ENCODE measurements at regions not wholly inside any gene's neighbourhood (a gene's known extent, or its start where the extent isn't known, plus 50 kb on each side); places are given as distances from the start of the nearest gene placed in this dataset.

DNA sequence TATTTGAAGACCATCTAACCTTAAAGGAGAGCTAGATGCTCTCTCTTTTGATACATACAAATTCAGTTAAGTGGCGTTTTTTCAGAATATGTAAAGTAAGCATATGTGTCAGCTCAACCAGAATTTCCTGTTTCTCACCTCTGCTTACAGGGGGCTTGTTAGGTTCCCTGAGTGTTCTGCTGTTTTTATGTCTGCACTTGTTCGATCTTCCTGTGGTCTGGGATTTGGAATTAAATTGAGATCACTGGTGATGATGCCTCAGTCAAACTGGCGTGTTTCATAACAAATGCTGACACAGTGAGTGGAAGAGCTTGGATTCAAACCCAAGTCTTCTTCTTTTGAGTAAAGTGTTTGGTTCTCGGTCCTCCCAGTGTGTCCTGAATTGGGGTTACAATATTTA is 348.3 kb upstream of the AKR1E2 start:
- Mint-ChIP-seq H3K27ac (ENCODE audit: unreplicated experiment) (no peak overlapping the region), H3K27me3 (ENCODE audit: insufficient read depth, unreplicated experiment) (no peaks in the 10 kb centered on the region)
- H3K4me3 ChIP-seq (ENCODE audit: low read depth, low read length), result no peak overlapping the region

DNA sequence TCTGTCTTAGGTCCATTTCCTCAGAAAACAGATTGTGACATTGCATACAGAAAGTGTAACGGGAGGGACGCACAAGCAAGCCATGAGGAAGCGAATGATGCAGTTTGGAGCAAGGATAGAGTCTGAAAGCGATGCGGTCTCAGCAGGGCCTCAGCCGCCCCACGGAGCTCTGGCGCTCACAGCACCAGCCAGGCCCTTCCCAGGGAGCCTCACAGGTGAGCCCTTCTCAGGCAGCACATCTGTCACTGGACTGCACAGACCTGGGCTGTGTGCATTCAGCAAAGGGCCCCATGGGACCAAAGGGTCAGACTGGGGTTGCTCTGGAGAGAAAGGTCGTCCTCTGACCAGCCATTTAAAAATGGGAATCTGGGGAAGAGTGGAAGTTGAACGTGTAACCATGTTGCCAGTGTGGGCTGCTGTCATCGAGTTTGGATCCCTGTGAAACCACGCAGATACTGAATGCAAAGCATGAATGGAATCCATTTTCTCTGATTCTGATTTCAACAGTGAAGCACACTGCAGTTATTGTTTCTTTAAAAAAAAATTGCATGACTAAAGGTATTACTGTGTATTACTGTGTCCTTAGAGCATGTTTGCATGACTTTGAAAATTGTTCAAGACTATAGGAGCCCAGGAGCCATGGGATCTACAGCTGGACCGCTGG is 350.0 kb upstream of the AKR1E2 start:
- H3K36me3 Mint-ChIP-seq (ENCODE audit: insufficient read depth, unreplicated experiment), result no peaks in the 10 kb centered on the region
- H3K9me3 ChIP-seq, result no peaks in the 10 kb centered on the region
- TF ChIP-seq, protein P1, sequence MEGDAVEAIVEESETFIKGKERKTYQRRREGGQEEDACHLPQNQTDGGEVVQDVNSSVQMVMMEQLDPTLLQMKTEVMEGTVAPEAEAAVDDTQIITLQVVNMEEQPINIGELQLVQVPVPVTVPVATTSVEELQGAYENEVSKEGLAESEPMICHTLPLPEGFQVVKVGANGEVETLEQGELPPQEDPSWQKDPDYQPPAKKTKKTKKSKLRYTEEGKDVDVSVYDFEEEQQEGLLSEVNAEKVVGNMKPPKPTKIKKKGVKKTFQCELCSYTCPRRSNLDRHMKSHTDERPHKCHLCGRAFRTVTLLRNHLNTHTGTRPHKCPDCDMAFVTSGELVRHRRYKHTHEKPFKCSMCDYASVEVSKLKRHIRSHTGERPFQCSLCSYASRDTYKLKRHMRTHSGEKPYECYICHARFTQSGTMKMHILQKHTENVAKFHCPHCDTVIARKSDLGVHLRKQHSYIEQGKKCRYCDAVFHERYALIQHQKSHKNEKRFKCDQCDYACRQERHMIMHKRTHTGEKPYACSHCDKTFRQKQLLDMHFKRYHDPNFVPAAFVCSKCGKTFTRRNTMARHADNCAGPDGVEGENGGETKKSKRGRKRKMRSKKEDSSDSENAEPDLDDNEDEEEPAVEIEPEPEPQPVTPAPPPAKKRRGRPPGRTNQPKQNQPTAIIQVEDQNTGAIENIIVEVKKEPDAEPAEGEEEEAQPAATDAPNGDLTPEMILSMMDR (IDR thresholded peaks at IDR 0.05; ENCODE audit: insufficient read depth in 1 of 2, low read depth in 1 of 2, low read length in 1 of 2, severe bottlenecking in 1 of 2, unreplicated experiment in 1 of 2), result no peak
- H3K27me3 Mint-ChIP-seq (ENCODE audit: insufficient read depth, unreplicated experiment), result no peaks in the 10 kb centered on the region
- no peaks in the 10 kb centered on the region for H3K36me3 ChIP-seq (ENCODE audit: control insufficient read depth, insufficient read depth, low read length)
- ChIA-PET POLR2A (no interaction called here), CTCF (no interaction called here)
- no TSS peak for BruUV-seq (replicated peaks)
- no peaks in the 10 kb centered on the region for H3K9me3 Mint-ChIP-seq (ENCODE audit: unreplicated experiment)
- no peaks in the 10 kb centered on the region for H3K4me1 Mint-ChIP-seq (ENCODE audit: low read depth, unreplicated experiment)
- no peaks in the 10 kb centered on the region for H3K27me3 ChIP-seq (replicated peaks; ENCODE audit: control insufficient read depth, insufficient read depth, low read length)
- DNase-seq, result no peak
- no peaks in the 10 kb centered on the region; the same call in 1 of the 2 replicates for H3K4me1 ChIP-seq
- no peak overlapping the region for H3K27ac Mint-ChIP-seq (ENCODE audit: unreplicated experiment)
- intact Hi-C loops (cut with micrococcal nuclease; ENCODE audit: unreplicated experiment), result no loop called here
- H3K4me3 ChIP-seq (ENCODE audit: low read depth, low read length), result no peak overlapping the region
- H3K4me3 Mint-ChIP-seq (ENCODE audit: unreplicated experiment), result no peak overlapping the region

More for the DNA sequence above, 348.3 kb upstream of the AKR1E2 start:
- H3K27me3 ChIP-seq (replicated peaks; ENCODE audit: control insufficient read depth, insufficient read depth, low read length), result no peaks in the 10 kb centered on the region
- TF ChIP-seq, protein P1 (IDR thresholded peaks at IDR 0.05; ENCODE audit: insufficient read depth in 1 of 2, low read depth in 1 of 2, low read length in 1 of 2, severe bottlenecking in 1 of 2, unreplicated experiment in 1 of 2), result no peak
- DNase-seq, result no peak
- no peaks in the 10 kb centered on the region for H3K36me3 Mint-ChIP-seq (ENCODE audit: insufficient read depth, unreplicated experiment)
- no peaks in the 10 kb centered on the region for H3K4me1 Mint-ChIP-seq (ENCODE audit: low read depth, unreplicated experiment)
- H3K4me1 ChIP-seq, result no peaks in the 10 kb centered on the region; the same call in 1 of the 2 replicates
- POLR2A ChIA-PET, result no interaction called here
- H3K36me3 ChIP-seq (ENCODE audit: control insufficient read depth, insufficient read depth, low read length), result no peaks in the 10 kb centered on the region
- H3K9me3 ChIP-seq, result no peaks in the 10 kb centered on the region
- CTCF ChIA-PET, result no interaction called here
- H3K9me3 Mint-ChIP-seq (ENCODE audit: unreplicated experiment), result no peaks in the 10 kb centered on the region
- no peak overlapping the region for H3K4me3 Mint-ChIP-seq (ENCODE audit: unreplicated experiment)
- intact Hi-C loops (cut with micrococcal nuclease; ENCODE audit: unreplicated experiment), result no loop called here
- BruUV-seq (replicated peaks), result no TSS peak

DNA sequence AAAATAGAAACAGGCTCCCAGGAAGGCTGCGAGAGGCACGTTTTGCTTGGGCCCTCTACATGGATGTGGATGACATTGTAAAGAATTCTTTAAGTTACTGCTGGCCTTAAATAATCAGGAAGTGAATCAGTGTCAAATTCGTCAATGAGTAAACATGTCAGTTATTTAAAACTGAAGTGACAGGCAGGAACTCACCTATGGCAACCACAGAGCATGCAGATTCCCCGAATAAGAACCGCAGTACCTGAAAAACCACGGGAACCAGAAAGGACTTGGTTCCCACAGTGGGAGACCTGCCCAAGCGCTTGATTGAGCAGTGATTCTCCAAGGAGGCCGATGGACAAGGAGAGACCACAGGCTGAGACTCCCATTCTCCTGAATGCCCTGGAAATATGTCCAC is 351.2 kb upstream of the AKR1E2 start:
- Histone ChIP-seq H3K36me3 (ENCODE audit: control insufficient read depth, insufficient read depth, low read length) (no peaks in the 10 kb centered on the region), H3K27me3 (replicated peaks; ENCODE audit: control insufficient read depth, insufficient read depth, low read length) (no peaks in the 10 kb centered on the region), H3K4me3 (ENCODE audit: low read depth, low read length) (no peak overlapping the region), H3K9me3 (no peaks in the 10 kb centered on the region), H3K4me1 (no peaks in the 10 kb centered on the region; the same call in 1 of the 2 replicates)
- H3K27ac Mint-ChIP-seq (ENCODE audit: unreplicated experiment), result no peak overlapping the region
- no peaks in the 10 kb centered on the region for H3K27me3 Mint-ChIP-seq (ENCODE audit: insufficient read depth, unreplicated experiment)
- no peaks in the 10 kb centered on the region for H3K9me3 Mint-ChIP-seq (ENCODE audit: unreplicated experiment)
- intact Hi-C loops (cut with micrococcal nuclease; ENCODE audit: unreplicated experiment), result no loop called here
- TF ChIP-seq, protein P1 (IDR thresholded peaks at IDR 0.05; ENCODE audit: insufficient read depth in 1 of 2, low read depth in 1 of 2, low read length in 1 of 2, severe bottlenecking in 1 of 2, unreplicated experiment in 1 of 2), result no peak
- no peaks in the 10 kb centered on the region for H3K36me3 Mint-ChIP-seq (ENCODE audit: insufficient read depth, unreplicated experiment)
- H3K4me1 Mint-ChIP-seq (ENCODE audit: low read depth, unreplicated experiment), result no peaks in the 10 kb centered on the region
- no TSS peak for BruUV-seq (replicated peaks)
- CTCF ChIA-PET, result no interaction called here
- DNase-seq, result no peak
- H3K4me3 Mint-ChIP-seq (ENCODE audit: unreplicated experiment), result no peak overlapping the region
- POLR2A ChIA-PET, result no interaction called here
